Loucy (cell line): ENCODE measurements at regions not wholly inside any gene's neighbourhood (a gene's known extent, or its start where the extent isn't known, plus 50 kb on each side); places are given as distances from the start of the nearest gene placed in this dataset.
"Not testable (repeated sequence)": the region's sequence is repeated elsewhere in the genome, so short reads cannot be mapped to it uniquely, and the experiment has no call there.

Experiments used
- H2AFZ ChIP-seq: fragments of 200-600 bp; sonication (generic); 2 replicates; pipeline ENCODE4 v1.6.0; 2016; ENCODE audit warnings: antibody characterized with exemption, mild to moderate bottlenecking, low read length, moderate library complexity
- H3F3A ChIP-seq: fragments of 200-600 bp; 2 replicates; pipeline ENCODE4 v1.6.0; 2016; ENCODE audit warnings: antibody characterized with exemption, low read depth, mild to moderate bottlenecking
- H3K27me3 ChIP-seq: fragments of 200-600 bp; sonication (generic); 2 replicates; pipeline ENCODE4 v1.6.1; 2014; ENCODE audit warnings: low read length, mild to moderate bottlenecking; ENCODE audit not compliant: insufficient read depth, poor library complexity, severe bottlenecking
- H3K36me3 ChIP-seq: fragments of 200-600 bp; sonication (generic); 2 replicates; pipeline ENCODE4 v1.6.1; 2016; ENCODE audit warnings: low read length; ENCODE audit not compliant: insufficient read depth
- H3K4me1 ChIP-seq: fragments of 200-600 bp; sonication (generic); 2 replicates; pipeline ENCODE4 v1.5.1; 2014; ENCODE audit warnings: low read length, mild to moderate bottlenecking; ENCODE audit not compliant: insufficient read depth, poor library complexity, severe bottlenecking
- H3K4me2 ChIP-seq: fragments of 200-600 bp; sonication (generic); 2 replicates; pipeline ENCODE4 v1.6.0; 2014; ENCODE audit warnings: antibody characterized with exemption, low read length, low read depth, mild to moderate bottlenecking; ENCODE audit not compliant: poor library complexity, severe bottlenecking
- H3K4me3 ChIP-seq: fragments of 200-600 bp; sonication (generic); 2 replicates; pipeline ENCODE4 v1.5.1; 2014; ENCODE audit warnings: low read length, mild to moderate bottlenecking, mixed read lengths; ENCODE audit not compliant: poor library complexity, severe bottlenecking
- H3K79me2 ChIP-seq: fragments of 200-600 bp; sonication (generic); 2 replicates; pipeline ENCODE4 v1.6.1; 2014; ENCODE audit warnings: low read length; ENCODE audit not compliant: insufficient read depth
- H3K9ac ChIP-seq: fragments of 200-600 bp; sonication (generic); 2 replicates; pipeline ENCODE4 v1.6.0; 2014; ENCODE audit warnings: mild to moderate bottlenecking, low read depth, low read length, moderate library complexity; ENCODE audit not compliant: poor library complexity, severe bottlenecking
- H3K9me2 ChIP-seq: fragments of 200-600 bp; sonication (generic); replicated peaks from 2 replicates; pipeline ENCODE4 v1.6.1; 2016; ENCODE audit warnings: low read depth, low read length, mixed read lengths
- H3K9me3 ChIP-seq: fragments of 200-600 bp; sonication (generic); 2 replicates; pipeline ENCODE4 v1.6.1; 2014; ENCODE audit warnings: mild to moderate bottlenecking, antibody characterized with exemption, low read length, low read depth; ENCODE audit not compliant: insufficient read depth
- H4K20me1 ChIP-seq: fragments of 200-600 bp; sonication (generic); 2 replicates; pipeline ENCODE4 v1.6.0; 2014; ENCODE audit warnings: antibody characterized with exemption, low read length, mild to moderate bottlenecking; ENCODE audit not compliant: insufficient read depth, poor library complexity, severe bottlenecking
- EZH2phosphoT487 ChIP-seq: fragments of 200-600 bp; IDR thresholded peaks from 2 replicates; pipeline ENCODE4 v1.6.1; 2018; ENCODE audit warnings: antibody characterized with exemption, mild to moderate bottlenecking, moderate library complexity, borderline replicate concordance
- TF ChIP-seq, protein P1 (sequence below): fragments of 200-600 bp; sonication (generic); conservative IDR thresholded peaks from 2 replicates; pipeline ENCODE4 v1.5.1; 2014; ENCODE audit warnings: mild to moderate bottlenecking, antibody characterized with exemption, low read length

GRCh38 chr12:97650242-97650641 lies 187.6 kb downstream of the RMST start:
- Histone ChIP-seq H4K20me1 (no peaks in the 10 kb centered on the region), H3K79me2 (no peaks in the 10 kb centered on the region), H3K9ac (no peak overlapping the region), H3K36me3 (no peaks in the 10 kb centered on the region), H3K9me2 (no peaks in the 10 kb centered on the region), H3K4me1 (no peaks in the 10 kb centered on the region), H3K27me3 (no peaks in the 10 kb centered on the region), H2AFZ (no peak overlapping the region), H3K4me3 (no peak overlapping the region), H3K9me3 (no peaks in the 10 kb centered on the region), H3F3A (no peaks in the 10 kb centered on the region), H3K4me2 (no peak overlapping the region)
- TF ChIP-seq, protein P1, sequence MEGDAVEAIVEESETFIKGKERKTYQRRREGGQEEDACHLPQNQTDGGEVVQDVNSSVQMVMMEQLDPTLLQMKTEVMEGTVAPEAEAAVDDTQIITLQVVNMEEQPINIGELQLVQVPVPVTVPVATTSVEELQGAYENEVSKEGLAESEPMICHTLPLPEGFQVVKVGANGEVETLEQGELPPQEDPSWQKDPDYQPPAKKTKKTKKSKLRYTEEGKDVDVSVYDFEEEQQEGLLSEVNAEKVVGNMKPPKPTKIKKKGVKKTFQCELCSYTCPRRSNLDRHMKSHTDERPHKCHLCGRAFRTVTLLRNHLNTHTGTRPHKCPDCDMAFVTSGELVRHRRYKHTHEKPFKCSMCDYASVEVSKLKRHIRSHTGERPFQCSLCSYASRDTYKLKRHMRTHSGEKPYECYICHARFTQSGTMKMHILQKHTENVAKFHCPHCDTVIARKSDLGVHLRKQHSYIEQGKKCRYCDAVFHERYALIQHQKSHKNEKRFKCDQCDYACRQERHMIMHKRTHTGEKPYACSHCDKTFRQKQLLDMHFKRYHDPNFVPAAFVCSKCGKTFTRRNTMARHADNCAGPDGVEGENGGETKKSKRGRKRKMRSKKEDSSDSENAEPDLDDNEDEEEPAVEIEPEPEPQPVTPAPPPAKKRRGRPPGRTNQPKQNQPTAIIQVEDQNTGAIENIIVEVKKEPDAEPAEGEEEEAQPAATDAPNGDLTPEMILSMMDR, result no peak
- TF ChIP-seq EZH2phosphoT487, result no peak

DNA sequence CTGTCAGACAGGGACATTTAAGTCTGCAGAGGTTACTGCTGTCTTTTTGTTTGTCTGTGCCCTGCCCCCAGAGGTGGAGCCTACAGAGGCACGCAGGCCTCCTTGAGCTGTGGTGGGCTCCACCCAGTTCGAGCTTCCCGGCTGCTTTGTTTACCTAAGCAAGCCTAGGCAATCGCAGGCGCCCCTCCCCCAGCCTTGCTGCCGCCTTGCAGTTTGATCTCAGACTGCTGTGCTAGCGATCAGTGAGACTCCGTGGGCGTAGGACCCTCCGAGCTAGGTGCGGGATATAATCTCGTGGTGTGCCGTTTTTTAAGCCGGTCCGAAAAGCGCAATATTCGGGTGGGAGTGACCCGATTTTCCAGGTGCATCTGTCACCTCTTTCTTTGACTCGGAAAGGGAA lies 193.9 kb downstream of the RMST start:
- not testable (repeated sequence) for H3F3A ChIP-seq, H3K9me2 ChIP-seq, H3K79me2 ChIP-seq, H3K4me2 ChIP-seq, H3K4me1 ChIP-seq, H3K9me3 ChIP-seq, H3K4me3 ChIP-seq, H3K9ac ChIP-seq, H3K27me3 ChIP-seq, H3K36me3 ChIP-seq, H2AFZ ChIP-seq, H4K20me1 ChIP-seq

DNA sequence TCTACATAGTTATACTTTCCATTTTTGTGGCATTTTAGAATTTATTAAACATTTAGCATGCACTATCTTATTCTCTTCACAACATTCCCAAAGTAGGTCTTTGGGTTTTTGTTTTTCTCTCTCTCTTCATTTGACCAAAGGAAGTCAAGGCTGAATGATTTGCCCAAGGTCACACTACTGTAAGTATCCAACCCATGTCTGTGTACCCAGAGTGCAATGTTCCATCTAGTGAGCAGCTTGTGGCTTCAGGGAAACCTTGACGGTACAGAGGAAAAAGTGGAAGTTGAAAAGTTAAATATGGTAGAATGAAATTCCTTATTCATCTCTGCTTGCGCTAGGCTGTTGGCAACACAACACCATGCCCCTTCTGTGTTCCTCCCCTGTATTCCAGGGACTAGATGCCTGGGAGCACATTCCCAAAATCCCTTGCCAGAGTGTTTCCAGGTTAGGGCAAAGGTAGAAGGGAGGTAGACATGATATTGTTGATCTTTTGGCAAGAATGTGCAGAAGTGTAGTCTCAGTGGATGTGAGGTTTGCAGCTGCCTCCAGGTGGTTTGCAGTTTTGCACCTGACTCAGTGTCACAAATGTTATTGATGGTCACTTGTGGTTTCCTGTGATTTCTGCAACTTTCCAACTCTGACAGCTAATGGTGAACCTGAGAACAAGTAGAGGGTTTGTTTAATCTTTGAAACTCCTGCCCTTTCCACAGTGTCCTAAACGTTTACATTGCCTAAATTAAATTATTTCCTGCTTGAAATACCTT lies 196.7 kb downstream of the RMST start:
- Histone ChIP-seq H3K36me3 (no peaks in the 10 kb centered on the region), H3F3A (no peaks in the 10 kb centered on the region), H3K9ac (no peak overlapping the region), H4K20me1 (no peaks in the 10 kb centered on the region), H3K9me2 (no peaks in the 10 kb centered on the region), H3K79me2 (no peaks in the 10 kb centered on the region), H3K27me3 (no peaks in the 10 kb centered on the region), H3K4me1 (no peaks in the 10 kb centered on the region), H2AFZ (no peak overlapping the region), H3K4me2 (no peak overlapping the region), H3K9me3 (no peaks in the 10 kb centered on the region), H3K4me3 (no peak overlapping the region)
- TF ChIP-seq, protein P1, result no peak
- no peak for TF ChIP-seq EZH2phosphoT487

- no peaks in the 10 kb centered on the region for H3F3A ChIP-seq
- no peaks in the 10 kb centered on the region for H3K36me3 ChIP-seq
- H4K20me1 ChIP-seq, result no peaks in the 10 kb centered on the region
- no peaks in the 10 kb centered on the region for H3K27me3 ChIP-seq
- no peak overlapping the region for H3K9ac ChIP-seq
- no peaks in the 10 kb centered on the region for H3K79me2 ChIP-seq
- no peak overlapping the region for H3K4me2 ChIP-seq
- H3K4me3 ChIP-seq, result no peak overlapping the region
- H3K9me2 ChIP-seq, result no peaks in the 10 kb centered on the region
- no peak overlapping the region for H2AFZ ChIP-seq
- TF ChIP-seq, protein P1, result no peak
- no peak for TF ChIP-seq EZH2phosphoT487
- H3K9me3 ChIP-seq, result no peaks in the 10 kb centered on the region
- no peaks in the 10 kb centered on the region for H3K4me1 ChIP-seq
These were observed 203.7 kb downstream of the RMST start for GRCh38 chr12:97666263-97666662.
